GM23248 (cell line): ENCODE measurements at regions not wholly inside any gene's neighbourhood (a gene's known extent, or its start where the extent isn't known, plus 50 kb on each side); places are given as distances from the start of the nearest gene placed in this dataset.

ENCODE experiments used
- EZH2 ChIP-seq: fragments of 200-600 bp; sonication (generic); IDR thresholded peaks from 2 replicates; pipeline ENCODE4 v1.6.1; 2018; ENCODE audit warnings: antibody characterized with exemption, mild to moderate bottlenecking; ENCODE audit not compliant: insufficient read depth, poor library complexity, severe bottlenecking
- EZH2phosphoT487 ChIP-seq: fragments of 200-600 bp; sonication (generic); IDR thresholded peaks from 2 replicates; pipeline ENCODE4 v1.6.1; 2018; ENCODE audit warnings: antibody characterized with exemption, moderate library complexity, mild to moderate bottlenecking, low read depth; ENCODE audit not compliant: insufficient read depth

GRCh38 chr1:11400155-11400554 is 78.8 kb upstream of the DISP3 start:
- TF ChIP-seq EZH2 (no peak), EZH2phosphoT487 (no peak)
